ENCODE measurements at regions not wholly inside any gene's neighbourhood (a gene's known extent, or its start where the extent isn't known, plus 50 kb on each side); places are given as distances from the start of the nearest gene placed in this dataset.

GRCh38 chrX:123801901-123802300 lies 58.0 kb upstream of the XIAP start:
- no peak overlapping the region for H3K4me3 ChIP-seq
- no peak for ATAC-seq
- no peak for DNase-seq (ENCODE audit: low read depth in 1 of 2, low spot score in 1 of 2)
- TF ChIP-seq FOXS1 (CRISPR knock-in tag; IDR thresholded peaks at IDR 0.05) (no peak), KDM1A (IDR thresholded peaks at IDR 0.05; ENCODE audit: low read depth) (no peak), HEYL (CRISPR knock-in tag; IDR thresholded peaks at IDR 0.05) (no peak), CBX2 (IDR thresholded peaks at IDR 0.05; ENCODE audit: borderline replicate concordance, low read depth) (no peak), CTCF (IDR thresholded peaks at IDR 0.05) (no peak), FOSL2 (IDR thresholded peaks at IDR 0.05) (no peak), FOSL2 (CRISPR knock-in tag; IDR thresholded peaks at IDR 0.05) (no peak), ZSCAN20 (CRISPR knock-in tag; IDR thresholded peaks at IDR 0.05) (no peak), USF2 (IDR thresholded peaks at IDR 0.05) (no peak), EHMT2 (IDR thresholded peaks at IDR 0.05; ENCODE audit: low read depth) (no peak), TP53 (CRISPR knock-in tag; IDR thresholded peaks at IDR 0.05) (no peak), EHF (CRISPR knock-in tag; IDR thresholded peaks at IDR 0.05) (no peak), RCOR1 (IDR thresholded peaks at IDR 0.05; ENCODE audit: low read depth, low read length) (no peak), TFCP2L1 (CRISPR knock-in tag; IDR thresholded peaks at IDR 0.05) (no peak), BHLHE40 (IDR thresholded peaks at IDR 0.05; ENCODE audit: low read depth, low read length) (no peak), NR3C1 (IDR thresholded peaks at IDR 0.05) (no peak)
- H3K9me3 ChIP-seq = no peaks in the 10 kb centered on the region
- FAIRE-seq = no peak
- 97% methylated on average over 2 of the region's 2 CpGs for WGBS (ENCODE audit: missing lambda C conversion rate)
- CTCF ChIA-PET = interaction anchor here (0.6 to 5.1 kb wide), 4 partner anchors 25 to 93 kb away, joined by 3 to 31 read pairs (median 4); no protein-coding TSS in a partner anchor
- H3K4me2 ChIP-seq = 0 out of 3 replicates have a peak overlapping the region, but pooled peaks have one; percentile 50
- POLR2A ChIA-PET = no interaction called here
- peaks cover 55% of the 10 kb centered on the region for H3K4me1 ChIP-seq
- peak overlapping the region; percentile 86; a peak in 5 of 6 replicates for H3K27ac ChIP-seq

- peak; percentile 66 to 95 for DNase-seq (ENCODE audit: low read depth in 1 of 2, low spot score in 1 of 2)
- peaks cover 55% of the 10 kb centered on the region for H3K4me1 ChIP-seq
- ChIA-PET POLR2A (interaction anchor here (0.5 to 2.6 kb wide), 2 partner anchors 26 to 34 kb away, joined by 4 to 20 read pairs; no protein-coding TSS in a partner anchor), CTCF (interaction anchor here (0.6 to 5.1 kb wide), 6 partner anchors 26 to 187 kb away, joined by 3 to 31 read pairs (median 3); no protein-coding TSS in a partner anchor)
- whole genome bisulfite sequencing (ENCODE audit: missing lambda C conversion rate) = 5% methylated on average over 4 of the region's 4 CpGs
- peak overlapping the region; percentile 50 for H3K4me2 ChIP-seq
- peak; percentile 99 for FAIRE-seq
- no peak overlapping the region for H3K4me3 ChIP-seq
- H3K9me3 ChIP-seq = no peaks in the 10 kb centered on the region
- ATAC-seq = peak; percentile 92 to 96
- H3K27ac ChIP-seq = peak overlapping the region; percentile 86
- TF ChIP-seq BHLHE40 (IDR thresholded peaks at IDR 0.05; ENCODE audit: low read depth, low read length) = no peak
- TF ChIP-seq TFCP2L1 (CRISPR knock-in tag; IDR thresholded peaks at IDR 0.05) = no peak
- peak in 1 of 2 experiments; percentile 48; a peak in 2 of 5 replicates for TF ChIP-seq JUN (IDR thresholded peaks at IDR 0.05)
- no peak for TF ChIP-seq E2F6 (IDR thresholded peaks at IDR 0.05; ENCODE audit: borderline replicate concordance, low read depth)
- TF ChIP-seq CHD4 (IDR thresholded peaks at IDR 0.05; ENCODE audit: borderline replicate concordance) = no peak
- no peak for TF ChIP-seq ZNF302 (CRISPR knock-in tag; IDR thresholded peaks at IDR 0.05)
- no peak for TF ChIP-seq USF2 (IDR thresholded peaks at IDR 0.05)
- TF ChIP-seq ZC3H11A (IDR thresholded peaks at IDR 0.05) = no peak
- no peak for TF ChIP-seq HEYL (CRISPR knock-in tag; IDR thresholded peaks at IDR 0.05)
- no peak for TF ChIP-seq RNF2 (IDR thresholded peaks at IDR 0.05; ENCODE audit: borderline replicate concordance, low read depth)
- peak; percentile 71 for TF ChIP-seq JUNB (IDR thresholded peaks at IDR 0.05)
- peak; percentile 50; the same call in 1 of the 2 replicates for TF ChIP-seq MAX (IDR thresholded peaks at IDR 0.05)
- TF ChIP-seq PHF8 (IDR thresholded peaks at IDR 0.05; ENCODE audit: borderline replicate concordance, low read depth) = no peak
- TF ChIP-seq EP300 (IDR thresholded peaks at IDR 0.05) = peak; percentile 21 to 64; a peak in 3 of 5 replicates
- no peak for TF ChIP-seq NPAS2 (CRISPR knock-in tag; IDR thresholded peaks at IDR 0.05; ENCODE audit: borderline replicate concordance)
- 0 out of 2 replicates have a peak, but pooled peaks have one; percentile 27 for TF ChIP-seq FOXS1 (CRISPR knock-in tag; IDR thresholded peaks at IDR 0.05)
- TF ChIP-seq PBX3 (IDR thresholded peaks at IDR 0.05) = no peak
- TF ChIP-seq RAD21 (conservative IDR thresholded peaks at IDR 0.05 in 1 of 2, IDR thresholded peaks at IDR 0.05 in 1 of 2) = no peak
- no peak for TF ChIP-seq POLR2AphosphoS2 (conservative IDR thresholded peaks at IDR 0.05; ENCODE audit: low read length)
- TF ChIP-seq CEBPB (IDR thresholded peaks at IDR 0.05) = peak in 1 of 2 experiments; percentile 49; a peak in 2 of 4 replicates
- 0 out of 3 replicates have a peak, but pooled peaks have one; percentile 4 for TF ChIP-seq SMC3 (IDR thresholded peaks at IDR 0.05)
- TF ChIP-seq FOSB (CRISPR knock-in tag; IDR thresholded peaks at IDR 0.05) = no peak
Measured at GRCh38 chrX:123803331-123803983, 56.4 kb upstream of the XIAP start.
